ENCODE measurements at regions not wholly inside any gene's neighbourhood (a gene's known extent, or its start where the extent isn't known, plus 50 kb on each side); places are given as distances from the start of the nearest gene placed in this dataset.

GRCh38 chr1:233844692-233845091 lies 59.8 kb upstream of the SLC35F3 start:
- Mint-ChIP-seq H3K4me3 (no peak overlapping the region), H3K9me3 (peaks cover 12% of the 10 kb centered on the region), H3K4me1 (ENCODE audit: low read depth in 2 of 2) (no peaks in the 10 kb centered on the region), H3K36me3 (peaks cover under 1% of the 10 kb centered on the region), H3K27me3 (no peaks in the 10 kb centered on the region), H3K27ac (no peak overlapping the region)
- ATAC-seq = no peak
- DNase-seq (ENCODE audit: low spot score) = no peak

Data from natural killer cell treated with Interleukin-12 subunit alpha and Interleukin-12 subunit beta and Interleukin-15 and Interleukin-18, amount 100 ng/mL, for 72 hours (primary cell).